H7 (cell line): ENCODE measurements at regions not wholly inside any gene's neighbourhood (a gene's known extent, or its start where the extent isn't known, plus 50 kb on each side); places are given as distances from the start of the nearest gene placed in this dataset.

Source experiments
- DNase-seq: peaks from one replicate; pipeline ENCODE4 v3.0.0; 2012
- H3K27me3 ChIP-seq: 2 replicates; pipeline ENCODE4 v1.6.0; 2011; ENCODE audit warnings: mild to moderate bottlenecking, low read length; ENCODE audit not compliant: control insufficient read depth, insufficient read depth
- H3K36me3 ChIP-seq: replicated peaks from 2 replicates; pipeline ENCODE4 v1.5.1; 2011; ENCODE audit warnings: low read length; ENCODE audit not compliant: control insufficient read depth, insufficient read depth
- H3K4me3 ChIP-seq: 2 replicates; pipeline ENCODE4 v1.5.1; 2011; ENCODE audit warnings: low read depth, mild to moderate bottlenecking, control low read depth, low read length, moderate library complexity; ENCODE audit not compliant: insufficient read depth

DNA sequence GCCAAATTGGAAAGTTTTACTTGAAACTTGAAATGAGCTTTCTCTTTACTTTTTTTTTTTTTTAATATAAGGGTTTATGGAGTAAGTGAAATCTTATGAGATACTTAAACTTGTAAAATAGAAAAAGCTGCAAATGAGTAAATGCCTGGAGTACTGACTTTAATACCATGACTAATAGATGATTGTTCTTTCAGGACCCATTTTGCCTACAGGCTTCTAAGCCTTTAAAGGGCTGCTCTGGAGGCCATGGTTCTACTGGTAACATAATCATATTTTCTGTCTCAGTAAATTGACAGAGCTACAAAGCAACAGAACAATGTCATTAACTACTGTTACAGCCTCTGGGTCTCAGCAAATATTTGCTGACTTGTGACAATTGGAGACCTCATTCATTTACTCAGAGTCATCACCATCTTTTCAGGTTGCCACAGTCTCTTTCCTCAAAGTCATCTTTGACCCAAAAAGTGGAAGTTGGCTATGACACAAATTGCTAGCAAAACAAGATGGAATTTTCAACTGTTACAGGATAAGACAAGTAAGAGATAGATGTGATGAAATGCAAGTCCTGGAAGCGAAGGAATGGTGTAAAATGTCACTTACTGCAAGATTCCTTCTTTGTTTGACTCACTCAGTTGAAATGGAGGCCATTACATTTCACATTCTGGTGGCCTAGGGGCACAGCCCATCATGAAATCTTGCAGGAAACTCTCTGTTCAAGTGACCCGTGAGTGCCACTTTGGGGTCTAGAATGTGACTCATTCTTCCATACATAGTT, 132.7 kb downstream of the BTC start:
- Histone ChIP-seq H3K4me3 (no peak overlapping the region), H3K27me3 (no peaks in the 10 kb centered on the region), H3K36me3 (no peaks in the 10 kb centered on the region)
- no peak for DNase-seq

GRCh38 chr4:74663631-74664030, 130.7 kb downstream of the BTC start:
- Histone ChIP-seq H3K36me3 (no peaks in the 10 kb centered on the region), H3K27me3 (no peaks in the 10 kb centered on the region), H3K4me3 (no peak overlapping the region)
- no peak for DNase-seq

GRCh38 chr4:74665346-74665745, 129.0 kb downstream of the BTC start:
- no peak for DNase-seq
- Histone ChIP-seq H3K27me3 (no peaks in the 10 kb centered on the region), H3K4me3 (no peak overlapping the region), H3K36me3 (no peaks in the 10 kb centered on the region)

GRCh38 chr4:74665876-74666275, 128.4 kb downstream of the BTC start:
- Histone ChIP-seq H3K4me3 (no peak overlapping the region), H3K27me3 (no peaks in the 10 kb centered on the region), H3K36me3 (no peaks in the 10 kb centered on the region)
- no peak for DNase-seq

GRCh38 chr4:74667438-74667837, 126.9 kb downstream of the BTC start:
- Histone ChIP-seq H3K36me3 (no peaks in the 10 kb centered on the region), H3K27me3 (no peaks in the 10 kb centered on the region), H3K4me3 (no peak overlapping the region)
- DNase-seq = no peak

DNA sequence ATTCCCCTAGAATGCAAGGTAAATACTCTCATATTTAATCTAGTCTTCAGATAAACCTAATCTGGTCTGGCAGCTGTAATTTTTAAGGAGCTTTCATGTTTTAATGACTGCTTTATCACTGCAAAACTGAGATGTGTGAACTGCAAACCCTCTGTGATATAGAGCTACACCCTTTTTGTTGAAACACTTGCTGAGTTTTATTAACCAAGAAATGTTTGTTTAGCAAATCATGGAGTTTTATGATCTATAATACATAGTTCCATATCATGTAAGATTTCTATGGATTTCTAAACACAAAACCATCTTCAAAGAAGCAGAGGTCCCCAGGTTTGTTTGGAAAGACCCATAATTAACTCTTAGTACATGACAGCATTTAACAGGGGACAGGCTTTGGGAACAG, 126.4 kb downstream of the BTC start:
- DNase-seq = no peak
- Histone ChIP-seq H3K36me3 (no peaks in the 10 kb centered on the region), H3K27me3 (no peaks in the 10 kb centered on the region), H3K4me3 (no peak overlapping the region)

DNA sequence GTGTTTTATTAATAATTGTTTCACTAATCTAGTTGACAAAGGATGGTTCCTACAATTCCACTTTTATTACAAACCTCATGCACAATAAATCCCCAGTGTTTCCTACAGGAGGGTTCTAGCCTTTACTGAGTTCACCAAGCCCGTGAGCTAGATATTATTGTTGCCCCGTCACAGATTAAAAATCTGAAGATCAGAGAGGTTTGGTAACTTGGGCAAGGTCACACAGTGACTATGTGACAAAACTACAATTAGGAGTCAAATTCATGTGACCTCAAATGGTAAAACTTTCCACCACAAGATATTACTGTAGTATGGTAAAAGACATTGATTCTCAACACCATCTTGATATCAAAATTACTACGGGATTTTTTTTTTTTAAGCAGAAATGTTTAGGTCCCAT, 124.6 kb downstream of the BTC start:
- Histone ChIP-seq H3K27me3 (no peaks in the 10 kb centered on the region), H3K4me3 (no peak overlapping the region), H3K36me3 (no peaks in the 10 kb centered on the region)
- DNase-seq = no peak

GRCh38 chr4:74670583-74670982, 123.7 kb downstream of the BTC start:
- H3K36me3 ChIP-seq = no peaks in the 10 kb centered on the region
- H3K4me3 ChIP-seq = no peak overlapping the region
- DNase-seq = no peak
- H3K27me3 ChIP-seq = no peaks in the 10 kb centered on the region

GRCh38 chr4:74671080-74671698, 123.1 kb downstream of the BTC start:
- peak; percentile 33 for DNase-seq
- H3K4me3 ChIP-seq = no peak overlapping the region
- H3K27me3 ChIP-seq = no peaks in the 10 kb centered on the region
- H3K36me3 ChIP-seq = no peaks in the 10 kb centered on the region

DNA sequence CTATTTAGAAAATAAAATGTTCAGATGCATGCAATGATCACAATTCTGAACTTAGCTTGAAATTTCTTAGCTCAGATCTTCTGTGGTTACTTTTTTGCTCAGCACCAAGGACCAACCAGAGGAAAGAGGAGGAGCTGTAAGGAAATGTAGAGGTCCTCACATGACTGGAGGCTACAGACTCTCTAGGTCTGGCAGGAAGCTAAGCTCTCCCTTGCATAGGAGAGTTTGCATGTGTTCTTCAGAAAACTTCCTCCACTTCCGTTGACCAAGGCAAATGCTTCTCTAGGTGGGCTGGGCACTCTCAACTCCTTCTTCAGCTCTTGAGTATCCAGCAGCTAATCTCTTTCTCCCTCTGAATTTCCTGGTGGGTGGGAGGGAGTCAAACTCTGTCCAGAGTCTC, 119.6 kb downstream of the BTC start:
- no peak for DNase-seq
- H3K36me3 ChIP-seq = no peaks in the 10 kb centered on the region
- no peaks in the 10 kb centered on the region for H3K27me3 ChIP-seq
- H3K4me3 ChIP-seq = no peak overlapping the region

DNA sequence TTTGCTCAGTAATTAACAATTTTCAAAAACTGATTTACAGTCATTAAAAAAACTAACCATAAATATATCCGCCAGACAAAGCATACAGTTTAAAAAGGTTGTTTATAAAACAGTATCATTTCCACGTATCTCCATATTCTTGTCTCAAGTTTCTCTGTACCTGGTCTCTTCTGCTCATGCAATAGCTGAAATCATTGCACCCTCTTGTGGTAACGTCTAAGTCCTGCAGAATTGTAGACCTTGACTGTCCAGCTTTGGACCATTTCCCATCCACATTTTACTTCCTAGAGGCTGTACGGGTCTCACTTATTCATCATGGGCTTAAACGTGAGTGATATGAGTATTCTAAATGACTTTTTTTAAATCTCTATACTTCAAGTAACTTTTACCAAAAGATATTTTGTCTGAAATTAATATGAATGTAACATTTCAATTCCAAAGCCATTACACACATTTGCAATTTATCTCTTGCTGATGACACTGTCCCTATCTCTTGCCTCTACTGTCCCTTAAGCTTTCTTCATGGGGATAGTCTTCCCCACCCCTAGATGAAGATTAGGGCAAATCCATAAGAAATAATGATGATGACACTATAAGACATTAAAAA, 118.5 kb downstream of the BTC start:
- peak; percentile 16 for DNase-seq
- no peaks in the 10 kb centered on the region for H3K27me3 ChIP-seq
- no peaks in the 10 kb centered on the region for H3K36me3 ChIP-seq
- H3K4me3 ChIP-seq = no peak overlapping the region

DNA sequence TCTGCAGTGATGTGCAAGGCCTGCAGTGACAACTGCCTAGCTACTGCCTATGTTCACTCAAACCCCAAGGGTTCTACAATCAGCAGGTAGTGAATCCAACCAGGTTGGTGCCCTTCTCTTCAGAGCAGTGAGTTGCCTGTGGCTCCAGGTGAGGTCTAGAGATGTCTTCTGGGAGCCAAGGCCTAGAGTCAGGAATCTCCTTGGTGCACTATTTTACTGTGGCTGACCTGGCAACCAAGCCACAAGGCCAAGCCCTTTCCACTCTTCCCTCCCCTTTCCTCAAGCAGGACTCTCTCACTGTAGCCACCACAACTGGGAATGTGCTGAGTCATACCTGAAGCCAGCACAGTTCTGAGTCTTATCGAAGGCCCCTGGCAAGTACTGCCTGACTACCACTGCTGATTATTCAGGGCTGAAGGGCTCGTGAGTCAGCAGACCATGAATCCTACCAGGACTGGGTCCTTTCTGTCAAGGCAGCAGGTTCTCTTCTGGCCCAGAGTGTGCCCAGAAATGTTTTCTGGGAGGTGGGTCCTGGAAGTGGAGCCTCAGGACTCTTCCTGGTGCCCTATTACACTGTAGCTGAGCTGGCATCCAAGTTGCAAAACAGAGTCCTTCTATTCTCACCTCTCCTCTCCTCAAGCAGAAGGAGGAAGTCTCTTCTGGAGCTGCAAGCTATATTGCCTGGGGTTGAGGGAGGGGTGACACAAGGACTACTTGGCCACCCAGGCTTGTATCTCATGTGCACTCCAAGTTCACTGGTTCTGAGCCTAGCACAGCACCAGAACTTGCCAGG, 111.6 kb downstream of the BTC start:
- no peaks in the 10 kb centered on the region for H3K27me3 ChIP-seq
- no peak overlapping the region for H3K4me3 ChIP-seq
- no peaks in the 10 kb centered on the region for H3K36me3 ChIP-seq
- DNase-seq = no peak

- no peak for DNase-seq
- Histone ChIP-seq H3K36me3 (no peaks in the 10 kb centered on the region), H3K27me3 (no peaks in the 10 kb centered on the region), H3K4me3 (no peak overlapping the region)
Measured at GRCh38 chr4:74692972-74693371, 101.4 kb downstream of the BTC start.
